IPS DF 4.7 (cell line): ENCODE measurements at regions not wholly inside any gene's neighbourhood (a gene's known extent, or its start where the extent isn't known, plus 50 kb on each side); places are given as distances from the start of the nearest gene placed in this dataset.

Experiments used
- DNase-seq: peaks from one replicate; pipeline ENCODE4 v3.0.0-alpha.2; 2013; ENCODE audit warnings: low spot score; ENCODE audit errors: extremely low read depth

- no peak for DNase-seq
Measured at GRCh38 chr4:16377887-16378286, 151.6 kb upstream of the TAPT1 start.

GRCh38 chr4:16365036-16365569, 138.8 kb upstream of the TAPT1 start:
- no peak for DNase-seq

- no peak for DNase-seq
Measured at GRCh38 chr4:16360694-16361262, 134.5 kb upstream of the TAPT1 start.

GRCh38 chr4:16353165-16353564, 126.9 kb upstream of the TAPT1 start:
- DNase-seq = no peak

GRCh38 chr4:16351161-16351560, 124.9 kb upstream of the TAPT1 start:
- DNase-seq = no peak

- DNase-seq = no peak
Measured at GRCh38 chr4:16344853-16345252, 118.6 kb upstream of the TAPT1 start.

- DNase-seq = no peak
Measured at GRCh38 chr4:16337936-16338335, 111.7 kb upstream of the TAPT1 start.

GRCh38 chr4:16334601-16335000, 108.3 kb upstream of the TAPT1 start:
- no peak for DNase-seq

GRCh38 chr4:16329797-16330134, 103.5 kb upstream of the TAPT1 start:
- DNase-seq = no peak

- no peak for DNase-seq
Measured at GRCh38 chr4:16329125-16329796, 103.0 kb upstream of the TAPT1 start.

- DNase-seq = no peak
Measured at GRCh38 chr4:16322183-16322582, 95.9 kb upstream of the TAPT1 start.

GRCh38 chr4:16315456-16315855, 89.2 kb upstream of the TAPT1 start:
- DNase-seq = no peak

GRCh38 chr4:16310606-16311005, 84.3 kb upstream of the TAPT1 start:
- no peak for DNase-seq

GRCh38 chr4:16302648-16303047, 76.4 kb upstream of the TAPT1 start:
- DNase-seq = no peak

GRCh38 chr4:16297003-16297402, 70.7 kb upstream of the TAPT1 start:
- DNase-seq = no peak

- no peak for DNase-seq
Measured at GRCh38 chr4:16294455-16294854, 68.2 kb upstream of the TAPT1 start.

- DNase-seq = no peak
Measured at GRCh38 chr4:16293210-16293838, 67.1 kb upstream of the TAPT1 start.

- no peak for DNase-seq
Measured at GRCh38 chr4:16292585-16292984, 66.3 kb upstream of the TAPT1 start.

GRCh38 chr4:16290681-16291420, 64.6 kb upstream of the TAPT1 start:
- DNase-seq = no peak

- DNase-seq = no peak
Measured at GRCh38 chr4:16289897-16290554, 63.8 kb upstream of the TAPT1 start.

- DNase-seq = no peak
Measured at GRCh38 chr4:16284050-16284449, 57.8 kb upstream of the TAPT1 start.

GRCh38 chr4:16278178-16278577, 51.9 kb upstream of the TAPT1 start:
- DNase-seq = no peak
